GM12872 (cell line): ENCODE measurements at regions not wholly inside any gene's neighbourhood (a gene's known extent, or its start where the extent isn't known, plus 50 kb on each side); places are given as distances from the start of the nearest gene placed in this dataset.

Experiments used
- CTCF ChIP-seq: IDR thresholded peaks from 3 replicates; pipeline ENCODE4 v1.5.1; 2011; ENCODE audit warnings: low read depth, mild to moderate bottlenecking, low read length, moderate library complexity; ENCODE audit not compliant: insufficient read depth

GRCh38 chr5:2039180-2039531 lies 156.4 kb upstream of the IRX4 start:
- TF ChIP-seq CTCF, result no peak

GRCh38 chr5:2038321-2039179 lies 155.8 kb upstream of the IRX4 start:
- TF ChIP-seq CTCF, result peak; percentile 70

- TF ChIP-seq CTCF, result no peak
Observed at GRCh38 chr5:2036885-2037284, 154.2 kb upstream of the IRX4 start.

GRCh38 chr5:2032432-2032831 lies 149.7 kb upstream of the IRX4 start:
- TF ChIP-seq CTCF, result no peak

- no peak for TF ChIP-seq CTCF
Observed at GRCh38 chr5:2031581-2031980, 148.9 kb upstream of the IRX4 start.

- TF ChIP-seq CTCF, result no peak
Observed at GRCh38 chr5:2030131-2030530, 147.4 kb upstream of the IRX4 start.

- no peak for TF ChIP-seq CTCF
Observed at GRCh38 chr5:2029206-2029605, 146.5 kb upstream of the IRX4 start.
